HG03469 (cell line): ENCODE measurements at regions not wholly inside any gene's neighbourhood (a gene's known extent, or its start where the extent isn't known, plus 50 kb on each side); places are given as distances from the start of the nearest gene placed in this dataset.
"Not testable (repeated sequence)": the region's sequence is repeated elsewhere in the genome, so short reads cannot be mapped to it uniquely, and the experiment has no call there.

Experiments used
- ATAC-seq: cut with Tn5 transposase; IDR thresholded peaks from one replicate; pipeline ENCODE4 v1.9.1; 2021; ENCODE audit warnings: mild to moderate bottlenecking, moderate library complexity, moderate number of reproducible peaks; ENCODE audit not compliant: unreplicated experiment

DNA sequence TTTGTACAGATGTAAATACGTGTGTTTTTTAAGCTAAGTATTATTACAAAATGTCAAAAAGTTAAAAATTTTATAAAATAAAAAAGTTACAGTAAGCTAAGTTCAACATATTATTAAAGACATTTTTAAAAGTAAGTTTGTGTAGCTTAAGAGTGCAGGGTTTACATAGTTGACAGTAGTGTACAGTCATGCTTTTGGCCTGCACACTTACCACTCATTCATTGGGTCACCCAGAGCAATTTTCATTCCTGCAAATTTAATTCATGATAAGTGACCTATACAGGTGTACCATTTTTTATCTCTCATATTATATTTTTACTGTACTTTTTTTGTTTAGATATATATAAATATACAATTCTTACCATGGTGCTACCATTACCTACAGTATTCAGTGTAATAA is 769.9 kb upstream of the SLITRK6 start:
- no peak for ATAC-seq

DNA sequence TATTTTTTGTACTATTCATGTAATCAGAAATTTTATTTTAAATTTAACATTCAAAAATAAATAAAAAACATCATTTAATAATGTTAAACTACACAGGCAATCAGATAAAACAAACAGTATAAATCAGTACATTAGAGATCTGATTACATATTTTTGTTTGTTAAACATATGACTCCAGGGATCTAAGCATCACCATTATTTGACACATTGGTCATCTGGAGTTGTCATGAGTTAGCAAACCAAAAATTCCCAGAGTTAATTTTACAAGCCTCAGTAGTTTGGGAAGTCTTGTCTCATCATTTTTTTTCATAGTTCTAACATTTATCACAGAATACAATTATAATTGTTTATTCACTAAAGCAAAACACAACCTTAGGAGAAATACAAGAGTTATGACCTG is 770.8 kb upstream of the SLITRK6 start:
- no peak for ATAC-seq

DNA sequence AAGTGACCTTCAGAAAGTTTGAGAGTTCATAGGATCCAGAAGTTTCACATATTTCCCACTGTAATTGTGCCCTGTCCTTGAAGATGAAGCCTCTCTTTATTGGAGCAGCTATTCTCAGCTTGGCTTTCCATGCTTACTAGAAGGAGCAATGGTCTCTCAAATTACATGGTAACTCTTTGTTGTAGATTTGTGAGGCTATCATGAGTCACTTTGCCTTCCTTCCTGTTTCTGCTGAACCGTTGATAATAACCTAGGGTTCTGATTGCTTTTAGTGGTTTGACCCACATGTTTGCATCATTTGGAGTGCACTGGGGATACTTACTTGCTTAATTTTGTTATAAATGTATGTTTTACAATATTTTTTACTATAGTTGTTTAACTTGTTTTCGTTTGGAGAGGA is 772.9 kb upstream of the SLITRK6 start:
- ATAC-seq = no peak

DNA sequence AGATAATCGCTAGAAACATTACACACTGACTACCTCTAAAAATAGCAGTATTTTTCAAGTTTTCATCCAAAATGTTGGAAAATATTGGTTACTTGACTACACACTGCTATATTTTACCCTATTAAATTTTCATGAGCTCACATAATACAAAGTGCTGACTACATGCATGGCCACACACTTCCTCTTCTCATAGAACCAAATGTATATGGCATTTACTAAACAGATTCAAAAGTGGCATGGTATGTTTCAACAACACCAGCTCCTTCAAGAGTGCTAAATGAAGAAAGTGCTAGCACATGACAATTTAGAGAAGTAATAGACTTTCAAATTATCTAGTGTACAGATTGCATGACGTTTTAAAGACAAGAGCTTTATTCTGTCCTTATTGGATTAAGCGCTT is 780.4 kb upstream of the SLITRK6 start:
- no peak for ATAC-seq

DNA sequence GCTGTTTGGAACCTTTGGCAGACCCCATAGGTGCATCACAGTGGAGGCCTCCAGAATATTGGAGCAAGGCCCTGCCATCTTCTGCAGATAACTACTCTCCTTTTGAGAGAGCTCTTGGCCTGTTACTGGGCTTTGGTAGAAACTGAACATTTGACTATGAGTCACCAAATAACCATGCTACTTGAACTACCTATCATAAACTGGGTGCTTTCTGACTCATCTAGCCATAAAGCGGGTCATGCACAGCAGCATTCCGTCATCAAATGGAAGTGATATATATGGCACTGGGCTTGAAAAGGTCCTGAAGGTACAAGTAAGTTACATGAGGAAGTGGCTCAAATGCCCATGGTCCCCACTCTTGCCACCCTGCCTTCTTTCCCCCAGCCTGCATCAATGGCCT is 782.5 kb upstream of the SLITRK6 start:
- no peak for ATAC-seq

DNA sequence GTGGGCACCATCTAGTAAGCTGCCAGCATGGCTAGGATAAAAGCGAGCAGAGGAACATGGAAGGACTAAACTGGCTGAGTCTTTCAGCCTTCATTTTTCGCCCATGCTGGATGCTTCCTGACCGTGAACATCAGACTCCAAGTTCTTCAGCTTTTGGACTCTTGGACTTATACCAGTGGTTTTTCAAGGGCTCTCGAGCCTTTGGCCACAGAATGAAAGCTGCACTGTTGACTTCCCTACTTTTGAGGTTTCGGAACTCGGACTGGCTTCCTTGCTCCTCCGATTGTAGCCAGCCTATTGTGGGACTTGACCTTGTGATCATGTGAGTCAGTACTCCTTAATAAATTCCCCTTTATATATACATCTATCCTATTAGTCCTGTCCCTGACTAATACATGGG is 785.1 kb upstream of the SLITRK6 start:
- no peak for ATAC-seq

DNA sequence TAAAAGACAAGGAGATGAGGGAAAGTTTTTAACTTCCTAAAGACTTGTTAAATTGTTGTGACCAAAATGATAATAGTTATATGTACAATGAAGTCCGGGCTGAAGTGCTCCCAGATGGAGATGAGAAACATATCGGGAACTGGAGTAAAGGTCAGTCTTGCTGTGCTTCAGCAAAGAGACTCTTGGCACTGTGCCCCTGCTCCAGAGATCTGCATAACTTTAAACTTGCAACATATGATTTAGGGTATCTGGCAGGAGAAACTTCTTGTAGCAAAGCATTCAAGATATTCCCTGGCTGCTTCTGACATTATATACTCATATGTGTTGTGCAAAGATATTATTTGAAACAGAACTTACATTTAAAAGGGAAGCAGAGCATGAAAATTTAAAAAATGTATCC is 786.6 kb upstream of the SLITRK6 start:
- no peak for ATAC-seq

DNA sequence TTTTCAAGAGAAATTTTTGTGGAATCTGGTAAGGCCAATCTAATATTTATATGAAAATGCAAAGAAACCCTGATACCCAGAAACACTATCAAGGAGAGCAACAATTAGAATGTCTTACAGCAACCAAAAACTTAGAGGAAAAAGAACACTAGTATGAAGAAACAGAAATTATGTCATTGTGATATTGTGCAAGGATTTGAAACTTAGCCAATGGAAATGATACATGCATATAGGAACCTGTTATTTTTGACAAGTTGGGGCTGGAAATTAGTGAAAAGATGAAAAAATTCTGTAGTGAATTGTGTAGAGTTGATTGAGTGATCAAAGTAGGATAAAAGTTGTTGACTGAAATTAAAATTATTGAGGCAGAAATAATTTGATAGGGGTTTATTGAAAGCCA is 792.6 kb upstream of the SLITRK6 start:
- ATAC-seq = no peak

DNA sequence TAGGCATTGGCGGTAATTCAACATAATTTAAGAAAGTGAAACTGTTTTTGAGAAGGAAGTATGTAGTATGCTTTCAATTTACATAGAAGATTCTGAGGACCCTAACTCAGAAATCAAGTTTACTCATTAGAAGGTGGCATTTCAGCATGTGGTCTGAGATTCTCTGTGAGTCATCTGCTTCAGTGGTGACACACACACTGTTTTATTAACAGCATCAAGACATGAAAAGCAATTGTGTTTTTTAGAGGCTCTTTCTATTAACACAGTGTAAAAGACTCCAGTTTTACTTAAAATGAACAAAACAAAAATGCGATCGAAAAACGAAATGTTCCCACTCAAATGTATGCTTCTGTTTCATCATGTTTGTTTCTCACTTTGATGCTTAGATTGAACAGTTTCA is 802.1 kb upstream of the SLITRK6 start:
- ATAC-seq = no peak

DNA sequence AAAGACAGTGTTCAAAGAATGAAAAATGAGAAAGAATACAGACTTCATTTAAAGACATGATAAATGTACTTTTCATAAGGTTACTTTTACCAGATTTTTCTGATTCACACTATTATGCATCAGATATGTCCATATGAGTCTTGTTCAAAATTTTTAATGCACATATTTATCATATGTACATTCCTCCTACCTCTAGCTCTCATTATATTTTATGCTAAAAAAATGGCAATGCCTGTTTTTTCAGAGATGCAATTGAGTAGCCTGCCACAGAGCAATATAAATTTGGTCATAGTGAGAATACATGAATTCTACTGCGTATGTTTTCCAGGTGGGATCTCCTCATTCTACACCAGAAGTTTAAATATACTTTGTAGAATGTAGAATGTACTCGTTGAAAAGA is 807.0 kb upstream of the SLITRK6 start:
- ATAC-seq = no peak

DNA sequence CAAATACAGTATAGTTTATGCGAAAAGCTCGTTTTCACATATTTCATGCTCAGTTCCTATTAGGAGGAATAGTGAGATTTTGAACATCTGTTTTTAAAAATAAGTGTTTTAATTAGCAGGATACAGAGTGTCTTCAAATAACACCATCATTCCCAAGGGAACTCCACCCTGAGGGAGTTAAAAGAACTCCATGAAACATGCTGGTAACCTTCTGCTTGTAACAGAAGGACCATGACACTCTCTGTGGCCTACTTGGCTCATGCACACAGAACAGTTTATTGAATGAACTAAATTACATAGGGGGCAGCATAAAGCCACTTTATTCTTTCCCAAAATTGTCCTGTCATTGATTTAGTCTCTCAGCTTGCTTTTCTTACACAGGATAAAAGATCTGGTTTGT is 809.5 kb upstream of the SLITRK6 start:
- ATAC-seq = no peak

DNA sequence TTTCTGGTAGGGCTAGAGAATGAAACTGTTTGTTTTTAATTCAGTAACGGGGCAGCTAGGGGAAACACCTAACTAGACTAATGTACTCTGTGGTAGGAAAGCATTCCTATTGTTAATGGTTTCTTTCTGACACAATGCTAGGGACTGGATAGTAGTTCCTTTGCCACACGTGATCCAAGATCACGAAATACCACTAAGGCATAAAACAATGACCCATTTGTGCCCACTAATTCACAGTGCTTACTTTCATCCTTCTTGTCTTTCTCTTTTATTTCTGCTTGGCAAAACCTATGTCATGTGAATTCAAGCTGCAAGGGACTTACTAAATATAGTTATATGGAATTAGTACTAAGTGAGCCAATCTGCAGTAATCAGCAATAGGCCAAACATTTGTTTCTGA is 834.1 kb upstream of the SLITRK6 start:
- ATAC-seq = no peak

DNA sequence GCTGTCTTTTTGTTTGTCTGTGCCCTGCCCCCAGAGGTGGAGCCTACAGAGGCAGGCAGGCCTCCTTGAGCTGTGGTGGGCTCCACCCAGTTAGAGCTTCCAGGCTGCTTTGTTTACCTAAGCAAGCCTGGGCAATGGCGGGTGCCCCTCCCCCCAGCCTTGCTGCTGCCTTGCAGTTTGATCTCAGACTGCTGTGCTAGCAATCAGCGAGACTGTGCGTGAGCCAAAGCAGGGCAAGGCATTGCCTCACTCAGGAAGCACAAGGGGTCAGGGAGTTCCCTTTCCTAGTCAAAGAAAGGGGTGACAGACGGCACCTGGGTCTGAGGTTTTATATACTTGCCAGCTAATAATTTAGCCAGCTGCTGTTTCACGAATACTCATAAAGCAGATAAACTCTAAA is 852.0 kb upstream of the SLITRK6 start:
- ATAC-seq = not testable (repeated sequence)

DNA sequence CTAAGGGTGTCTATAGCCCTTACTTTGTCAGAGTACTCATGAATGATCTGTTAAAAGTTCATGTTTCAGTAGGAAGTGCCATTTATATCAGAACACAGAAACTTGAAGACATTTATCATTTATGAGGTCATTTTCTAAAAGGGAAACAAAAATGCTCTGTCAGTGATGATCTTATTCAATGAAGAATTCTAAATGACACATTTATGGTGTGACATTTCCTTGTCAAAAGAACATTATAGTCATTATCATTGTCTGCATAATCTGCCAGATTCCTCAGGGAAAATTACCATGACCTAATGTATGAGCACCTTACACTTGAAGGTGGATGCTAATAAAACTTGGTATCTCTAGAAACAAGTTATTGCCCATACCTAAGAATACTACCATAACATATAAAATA is 853.8 kb upstream of the SLITRK6 start:
- ATAC-seq = no peak

DNA sequence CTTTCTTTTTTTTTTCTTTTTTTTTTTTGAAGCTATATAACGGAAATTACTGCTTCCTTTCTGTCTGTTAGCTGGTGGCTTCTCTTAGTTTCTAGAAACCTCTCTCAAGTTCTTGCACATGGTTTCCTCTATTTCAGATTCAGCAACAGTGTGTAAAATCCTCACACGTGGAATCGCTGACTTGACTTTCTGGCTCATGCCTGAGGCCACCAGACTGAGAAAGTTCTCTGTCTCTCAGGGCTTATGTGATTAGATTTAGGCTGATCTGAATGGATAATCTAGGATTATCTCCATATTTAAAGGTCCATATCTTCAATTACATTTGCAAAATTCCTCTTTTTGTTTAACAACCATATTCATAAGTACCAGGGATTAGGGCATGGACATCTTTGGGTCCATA is 856.3 kb upstream of the SLITRK6 start:
- ATAC-seq = no peak

DNA sequence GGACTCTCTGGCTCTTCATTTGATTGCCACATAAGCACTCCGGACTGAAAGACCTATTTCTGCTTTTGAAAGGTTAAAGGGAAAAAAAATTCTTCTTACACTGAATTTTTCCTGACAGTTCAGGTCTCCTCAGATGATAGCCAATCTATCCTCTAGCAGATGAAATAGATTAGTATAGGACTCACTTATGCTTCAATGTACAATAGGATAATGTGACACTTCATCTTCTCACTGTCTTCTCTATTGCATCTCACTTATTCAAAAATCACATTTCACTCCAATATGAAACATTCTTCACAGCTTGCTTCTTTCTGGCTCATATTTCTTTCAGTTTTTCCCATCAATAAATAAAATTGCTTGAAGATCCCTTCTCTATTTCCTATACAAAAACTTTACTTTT is 860.9 kb upstream of the SLITRK6 start:
- no peak for ATAC-seq

DNA sequence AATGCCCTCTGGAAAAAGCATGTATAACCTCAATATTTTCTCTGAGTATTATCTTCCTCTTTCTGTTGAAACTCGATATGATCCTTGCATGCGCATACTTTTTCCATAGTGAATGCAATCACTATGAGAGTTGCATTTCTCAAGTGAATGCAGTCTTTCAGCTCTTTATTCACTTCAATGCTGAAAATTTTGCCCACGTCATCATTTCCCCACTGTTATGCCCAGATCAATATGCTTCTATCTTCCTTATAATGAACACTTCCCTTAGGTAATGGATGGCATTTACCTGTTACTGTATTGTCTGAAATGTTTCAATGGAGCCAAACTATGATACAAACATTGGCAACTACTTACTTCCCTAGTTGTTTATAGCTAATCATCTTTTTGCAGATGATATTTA is 866.6 kb upstream of the SLITRK6 start:
- no peak for ATAC-seq

DNA sequence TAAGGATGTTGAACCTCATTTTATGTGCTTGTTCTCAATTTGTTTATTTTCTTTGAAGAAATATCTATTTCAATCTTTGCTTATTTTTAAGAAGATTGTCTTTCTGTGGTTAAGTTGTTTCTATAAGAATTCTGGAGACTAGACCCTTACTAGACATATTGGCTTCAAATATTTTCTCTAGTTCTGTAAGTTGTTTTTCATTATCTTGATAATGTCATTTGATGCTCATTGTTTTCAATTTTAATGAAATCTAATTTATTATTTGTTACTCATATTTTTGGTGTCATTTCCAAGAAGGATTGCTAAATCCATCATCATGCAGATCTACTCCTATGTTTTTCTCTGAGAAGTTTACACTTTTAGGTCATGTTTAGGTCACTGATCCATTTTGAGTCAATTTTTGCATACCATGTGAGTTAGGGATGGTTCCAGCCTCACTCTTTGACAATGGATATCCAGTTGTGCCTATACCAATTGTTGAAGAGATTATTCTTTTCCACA is 874.8 kb upstream of the SLITRK6 start:
- no peak for ATAC-seq

DNA sequence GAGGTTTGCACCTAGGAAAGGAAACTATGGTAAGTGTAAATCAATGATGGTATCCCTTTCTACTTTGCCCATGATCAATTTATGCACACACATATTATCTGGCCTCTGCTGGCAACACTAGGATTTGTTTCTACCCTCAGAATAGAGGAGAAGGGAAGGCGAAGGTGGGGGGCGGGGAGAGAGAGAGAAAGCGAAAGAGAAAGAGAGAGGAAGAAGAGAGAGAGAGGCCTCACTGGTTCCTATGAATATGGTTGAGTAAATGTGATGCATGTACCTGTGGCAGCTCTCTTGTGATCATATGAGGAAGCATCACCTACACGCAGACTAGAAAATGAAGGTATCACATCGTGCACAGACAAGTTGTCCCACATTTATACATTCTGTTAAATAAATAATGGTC is 882.0 kb upstream of the SLITRK6 start:
- ATAC-seq = no peak

DNA sequence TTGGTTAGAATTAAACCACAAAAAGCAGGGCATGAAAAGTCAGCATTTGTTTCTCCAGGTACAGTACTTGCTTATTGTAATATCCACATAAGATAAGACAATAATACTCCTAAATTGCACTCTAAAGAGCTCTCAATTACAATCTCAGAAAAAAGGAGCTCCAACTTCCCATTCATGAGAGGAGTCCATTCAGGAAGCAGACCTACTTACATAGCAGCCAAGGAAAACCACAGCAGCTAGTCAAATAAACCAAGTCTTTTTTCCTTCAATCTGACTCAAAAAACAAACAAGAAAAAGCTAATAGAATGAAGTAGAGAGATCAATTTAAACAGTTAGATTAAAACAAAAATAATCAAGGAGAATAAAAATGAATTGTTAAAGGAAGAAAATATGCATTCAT is 885.2 kb upstream of the SLITRK6 start:
- ATAC-seq = no peak

DNA sequence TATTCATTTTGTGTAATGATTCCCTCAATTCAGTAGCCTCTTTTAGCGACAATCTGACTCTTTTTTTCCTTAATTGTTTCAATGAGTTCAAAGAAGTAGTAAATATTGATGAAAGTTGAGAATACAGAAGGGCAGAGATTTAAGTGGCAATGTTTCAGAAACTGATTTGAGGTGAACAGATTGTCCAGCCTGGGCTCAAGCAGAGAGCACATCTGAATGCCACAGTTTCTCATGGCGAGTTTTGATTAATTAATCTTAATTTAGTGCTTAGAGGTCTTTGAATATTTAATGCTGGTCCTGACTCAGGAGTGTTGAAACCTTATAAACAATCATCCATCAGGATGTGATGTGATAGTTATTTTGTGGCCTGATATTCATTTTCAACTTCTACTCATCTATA is 890.7 kb upstream of the SLITRK6 start:
- ATAC-seq = no peak

DNA sequence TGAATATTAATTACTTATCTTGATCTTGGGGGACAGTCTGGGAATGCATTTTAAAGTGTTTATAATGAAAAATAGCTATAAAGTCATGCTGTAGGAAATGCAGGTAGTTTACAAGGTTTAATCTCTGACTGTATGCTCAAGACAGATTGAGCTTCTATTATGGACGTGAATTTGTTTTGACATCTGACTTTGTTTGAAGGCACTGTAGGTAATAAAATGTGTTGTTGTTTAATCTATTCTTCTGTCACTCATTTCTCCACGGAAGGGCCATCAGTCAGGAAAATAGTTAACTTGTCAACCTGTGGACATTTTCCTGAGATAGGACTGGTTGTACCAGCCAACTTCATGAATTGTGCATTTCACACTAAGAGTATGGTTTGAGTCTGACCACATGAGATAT is 893.1 kb upstream of the SLITRK6 start:
- no peak for ATAC-seq

DNA sequence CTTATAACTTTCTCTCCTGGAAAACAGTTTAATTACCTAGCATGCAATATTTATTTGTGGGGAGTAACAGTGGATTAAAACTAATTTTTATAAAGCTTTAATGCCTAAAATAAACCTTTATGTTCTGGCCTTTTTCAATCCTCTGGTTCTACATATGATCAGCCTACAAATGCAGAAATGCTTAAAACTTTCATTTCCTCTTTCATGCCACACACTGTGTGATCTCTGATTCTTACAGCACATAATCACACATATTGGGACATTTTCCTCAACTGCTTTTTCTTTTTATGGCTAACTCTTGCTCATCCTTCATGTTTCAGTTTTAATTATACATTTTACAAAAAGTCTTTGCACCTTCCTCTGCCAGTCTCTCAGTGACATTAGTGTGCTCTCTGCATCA is 910.8 kb upstream of the SLITRK6 start:
- ATAC-seq = no peak

DNA sequence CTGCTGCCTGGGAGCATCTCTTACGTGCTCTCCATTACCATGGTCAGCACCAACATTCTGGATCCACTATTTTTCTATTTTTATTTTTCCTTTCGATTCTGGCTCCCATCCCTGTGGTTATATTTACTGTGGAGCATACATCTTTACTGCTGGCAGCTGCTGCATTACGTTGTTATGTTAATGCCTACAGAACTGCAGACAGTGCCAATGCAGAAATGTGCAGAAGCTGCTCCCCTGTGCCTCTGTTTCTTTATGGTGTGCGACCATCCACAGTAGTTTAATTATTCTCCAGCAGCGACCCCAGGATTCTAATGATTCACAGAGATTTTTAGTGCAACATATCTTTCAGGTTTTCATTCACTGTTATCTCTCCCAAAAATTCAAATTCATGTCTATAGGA is 911.7 kb upstream of the SLITRK6 start:
- no peak for ATAC-seq
